ENCODE measurements at regions not wholly inside any gene's neighbourhood (a gene's known extent, or its start where the extent isn't known, plus 50 kb on each side); places are given as distances from the start of the nearest gene placed in this dataset.

DNA sequence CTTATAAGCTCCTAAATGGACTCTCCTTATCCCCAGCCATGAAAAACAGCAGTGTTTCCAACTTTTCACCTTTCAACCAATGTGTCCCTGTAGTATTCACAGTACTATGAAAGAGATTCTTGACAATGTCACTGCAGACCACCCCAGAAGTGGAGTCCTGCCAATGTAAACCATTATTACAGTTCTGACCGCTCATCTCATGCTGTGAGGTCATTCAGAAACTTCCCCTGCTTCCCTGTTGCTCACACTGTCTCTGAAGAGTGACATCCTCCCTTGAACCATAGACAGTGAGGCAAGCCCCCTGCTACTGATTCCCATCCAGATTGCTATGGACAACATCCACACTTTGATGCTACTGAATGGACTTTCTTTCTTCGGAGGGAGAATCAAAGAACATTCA, 1523.7 kb upstream of the ACVR2A start:
- DNase-seq: no peak

DNA sequence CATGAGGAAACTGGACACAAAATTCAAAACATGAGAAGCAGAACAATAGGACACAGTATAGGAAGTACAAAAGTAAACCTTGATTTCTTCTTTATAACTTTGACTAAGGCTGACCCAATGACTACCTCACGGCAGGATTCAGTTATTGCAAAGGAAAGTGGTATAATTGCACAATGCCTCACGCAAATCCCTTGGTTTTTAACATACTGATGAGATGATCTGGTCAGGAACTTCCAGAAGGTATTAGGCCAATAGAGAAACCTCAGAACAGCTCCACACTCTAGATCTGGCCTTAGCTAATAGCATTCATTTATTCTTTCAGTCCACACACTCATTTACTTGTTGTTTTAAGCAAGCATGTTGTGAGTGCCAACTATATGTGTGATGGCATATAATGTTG, 1526.9 kb upstream of the ACVR2A start:
- DNase-seq: no peak

DNA sequence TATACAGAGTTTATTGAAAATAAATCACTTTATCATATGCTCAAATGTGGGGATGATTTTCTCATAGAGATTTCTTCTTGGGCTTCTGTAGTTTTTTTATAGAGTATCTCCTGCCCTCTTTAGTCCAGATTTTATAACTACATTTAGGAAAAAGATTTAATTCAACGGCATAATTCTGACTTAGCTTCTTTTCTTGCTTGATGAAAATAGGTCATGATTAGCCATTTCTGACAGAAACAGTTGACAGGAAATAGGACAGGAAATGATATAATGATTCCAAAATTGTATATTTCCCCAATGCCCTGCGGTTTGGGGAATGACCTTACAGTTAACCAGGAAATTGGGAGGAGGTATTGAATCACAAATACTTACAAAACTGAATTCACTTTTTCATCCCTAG, 1531.9 kb upstream of the ACVR2A start:
- DNase-seq: no peak

DNA sequence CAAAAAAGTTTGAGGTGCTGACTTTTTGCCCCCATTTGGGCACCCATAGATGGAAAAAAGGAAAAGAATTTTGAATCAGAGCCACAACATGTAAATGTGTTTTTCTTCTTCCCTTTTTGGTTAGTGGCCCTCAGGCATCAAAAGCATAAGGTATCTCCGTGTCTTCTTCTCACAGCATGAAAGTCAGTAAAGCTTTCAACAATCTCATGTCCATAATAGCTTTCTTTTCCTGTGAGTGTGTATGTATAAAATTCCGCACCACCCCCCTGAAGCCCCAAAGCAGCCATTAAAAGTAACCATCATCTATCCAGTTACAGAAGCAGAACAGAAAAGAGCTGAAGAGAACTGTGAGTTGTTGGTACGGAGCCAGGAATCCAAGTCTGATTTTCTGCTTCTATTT, 1539.7 kb upstream of the ACVR2A start:
- DNase-seq: no peak

DNA sequence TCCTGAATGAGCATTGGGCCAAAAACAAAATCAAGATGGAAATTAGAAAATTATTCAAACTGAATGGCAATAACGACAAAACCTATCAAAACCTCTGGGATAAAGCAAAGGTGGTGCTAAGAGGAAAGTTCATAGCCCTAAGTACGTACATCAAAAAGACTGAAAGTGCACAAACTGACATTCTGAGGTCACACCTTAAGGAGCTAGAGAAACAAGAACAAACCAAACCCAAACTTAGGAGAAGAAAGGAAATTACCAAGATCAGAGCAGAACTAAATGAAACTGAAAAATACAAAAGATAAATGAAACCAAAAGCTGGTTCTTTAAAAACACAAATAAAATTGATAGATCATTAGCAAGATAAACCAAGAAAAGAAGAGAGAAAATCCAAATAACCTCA, 1543.5 kb upstream of the ACVR2A start:
- DNase-seq: no peak

DNA sequence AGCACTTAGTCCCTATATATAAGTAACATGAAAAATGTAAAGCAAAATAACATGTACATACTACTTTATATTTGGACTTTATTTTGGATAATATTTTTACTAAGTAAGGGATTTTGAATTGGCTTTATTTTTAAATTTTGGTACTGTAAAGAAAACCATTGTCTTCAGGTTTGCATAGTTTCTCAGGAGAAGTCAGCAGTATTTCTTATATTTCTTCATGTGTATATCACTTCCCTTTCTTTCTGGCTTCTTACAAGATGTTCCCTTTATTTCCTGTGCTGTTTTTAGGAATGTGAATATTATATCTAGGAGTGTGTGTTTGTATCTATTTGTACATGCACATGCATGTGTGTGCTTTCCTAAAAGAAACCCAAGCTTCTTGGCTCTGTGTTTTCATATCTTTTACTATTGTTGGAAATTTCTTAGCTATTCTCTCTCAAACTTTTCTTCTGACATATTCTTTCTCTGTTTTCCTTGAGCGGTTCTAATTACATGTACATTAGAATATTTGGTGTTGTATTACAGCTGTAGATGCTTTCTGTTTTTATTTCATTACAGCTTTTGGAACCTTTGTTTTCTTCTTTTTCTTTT, 1549.7 kb upstream of the ACVR2A start:
- DNase-seq: no peak

DNA sequence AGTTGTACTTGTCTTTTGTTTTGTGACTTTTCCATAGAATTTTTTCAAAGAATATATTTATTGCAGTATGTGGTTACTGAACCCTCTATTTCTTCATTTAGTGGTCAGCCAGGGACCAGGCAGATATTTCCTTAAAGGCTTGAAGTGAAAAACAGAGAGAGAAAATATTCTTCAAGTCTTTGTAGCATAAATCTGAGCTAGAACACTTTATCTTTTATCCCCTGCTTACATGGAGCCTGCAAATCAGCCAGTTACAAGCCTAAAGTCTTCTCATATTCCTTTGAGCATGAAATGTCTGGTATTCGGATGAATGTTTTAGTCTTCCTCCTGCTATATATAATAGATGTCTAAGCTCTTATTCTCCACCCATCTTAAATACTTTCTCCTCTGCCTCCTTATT, 1557.5 kb upstream of the ACVR2A start:
- no peak for DNase-seq

DNA sequence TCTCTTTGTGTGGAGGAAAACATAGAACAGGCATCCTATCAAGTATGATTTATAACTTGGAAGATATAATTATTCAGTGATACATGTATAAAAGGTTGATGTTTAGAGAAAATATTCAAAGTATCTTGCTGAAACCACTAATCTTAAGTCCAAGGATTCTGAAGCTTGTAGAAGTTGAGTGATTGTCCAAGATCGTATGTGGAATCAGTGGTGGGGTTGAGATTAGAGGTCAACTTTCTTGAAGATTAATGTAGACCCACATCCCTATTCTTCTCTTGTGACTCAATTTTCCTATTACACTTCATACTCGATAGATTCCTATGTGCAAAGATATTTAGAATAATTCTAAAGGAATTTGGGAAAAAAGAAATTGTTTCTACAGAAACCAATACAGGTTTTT, 1565.9 kb upstream of the ACVR2A start:
- no peak for DNase-seq

DNA sequence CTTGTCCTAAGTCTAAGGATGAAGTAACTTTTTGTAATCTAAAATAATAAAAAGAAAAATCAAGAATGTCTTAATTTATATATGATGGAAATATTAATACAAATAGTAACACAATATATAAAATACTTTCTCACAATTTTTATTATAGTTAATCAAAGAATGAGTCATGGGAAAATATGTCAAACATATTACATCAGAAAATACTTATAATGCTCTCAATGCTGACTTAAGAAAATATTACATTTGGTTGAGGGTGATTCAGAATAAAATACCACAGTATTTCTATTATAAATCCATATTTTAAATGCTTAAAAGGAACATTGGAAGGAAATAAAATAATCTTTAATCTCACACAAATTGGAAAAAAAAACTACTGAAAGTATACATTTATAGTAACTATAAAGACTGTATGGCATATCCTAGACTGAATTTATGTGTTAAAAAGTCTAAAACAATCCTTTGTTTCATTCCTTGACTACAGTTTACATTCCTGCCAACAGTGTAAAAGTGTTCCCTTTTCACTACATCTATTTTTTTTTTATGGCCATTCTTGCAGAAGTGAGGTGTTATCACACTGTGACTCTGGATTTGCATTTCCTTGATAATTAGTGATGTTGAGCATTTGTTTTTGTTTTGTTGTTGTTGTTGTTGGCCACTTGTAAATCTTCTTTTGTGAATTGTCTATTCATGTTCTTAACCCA, 1573.5 kb upstream of the ACVR2A start:
- no peak for DNase-seq

DNA sequence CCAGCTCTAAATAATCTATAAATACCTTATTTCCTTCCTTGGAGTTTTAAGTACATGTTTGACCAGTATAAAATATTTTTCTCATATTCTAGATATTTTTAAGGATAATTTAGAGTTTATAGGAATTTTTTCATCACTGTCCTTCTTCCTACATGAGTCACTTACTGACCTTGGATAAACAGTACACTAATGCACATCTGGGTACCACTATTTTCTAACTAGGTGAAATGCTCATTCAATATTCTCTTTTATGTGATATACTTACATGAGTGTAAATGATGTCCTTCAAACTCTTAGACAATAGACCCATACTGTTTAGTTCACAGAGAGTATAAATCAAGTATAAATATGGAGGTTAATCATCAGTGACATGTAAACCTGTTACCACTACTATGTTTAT, 1574.2 kb upstream of the ACVR2A start:
- no peak for DNase-seq

DNA sequence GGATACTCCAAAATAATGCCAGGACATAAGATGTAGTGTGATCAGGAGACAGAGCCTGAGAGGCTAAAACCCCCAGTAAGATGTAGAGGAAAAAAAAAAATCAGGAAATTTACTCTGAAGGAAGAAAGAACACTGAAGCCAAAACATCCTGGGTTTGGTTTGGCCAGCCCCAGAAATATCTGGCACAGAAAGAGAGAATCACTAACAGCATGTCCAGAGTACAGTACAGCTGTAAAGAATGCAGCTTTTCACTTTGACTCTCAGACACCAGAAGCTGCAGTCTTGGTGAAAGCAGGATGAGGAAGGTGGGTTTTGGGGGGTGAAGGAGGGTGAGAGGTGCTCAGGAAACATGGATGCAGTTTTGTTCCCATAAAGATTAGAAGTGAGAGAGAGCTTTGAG, 1577.7 kb upstream of the ACVR2A start:
- DNase-seq: no peak

DNA sequence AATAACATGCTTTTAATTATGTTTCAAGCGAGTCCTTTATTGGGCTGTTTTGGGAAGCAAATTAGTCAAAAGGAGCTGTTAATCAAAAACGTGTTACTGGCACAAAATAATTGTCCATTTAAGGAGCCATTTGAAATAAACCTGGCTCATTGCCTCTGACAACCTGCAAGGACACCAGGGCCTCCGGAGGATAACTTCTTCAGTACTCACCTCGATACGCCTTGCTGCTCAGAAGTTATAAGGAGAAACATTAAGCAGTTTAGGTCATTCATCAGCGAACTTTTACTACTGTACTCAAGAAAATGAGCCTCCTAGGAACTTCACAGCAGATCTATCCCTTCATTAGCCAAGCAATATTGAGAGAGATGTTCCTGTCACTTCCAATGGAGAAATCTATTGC, 1579.2 kb upstream of the ACVR2A start:
- DNase-seq: no peak

DNA sequence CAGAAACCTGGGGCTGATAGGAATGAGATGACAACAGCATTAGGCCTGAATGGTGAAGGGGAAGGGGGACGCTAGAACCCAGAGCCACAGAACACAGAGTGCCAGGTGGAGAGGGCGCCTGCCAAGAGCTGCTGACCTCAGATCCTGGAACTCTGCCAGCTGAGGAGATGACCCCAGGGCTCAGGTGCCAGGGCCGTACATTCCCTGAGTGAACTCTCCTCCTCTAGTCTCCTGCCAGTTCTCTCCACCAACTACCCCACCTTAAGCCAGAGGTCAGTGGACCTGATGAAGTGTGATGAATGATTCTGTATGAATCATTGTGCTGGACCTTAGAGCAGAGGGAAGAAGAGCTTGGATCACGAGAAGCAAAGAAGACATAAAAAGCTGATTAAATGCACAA, 1582.2 kb upstream of the ACVR2A start:
- DNase-seq: no peak

DNA sequence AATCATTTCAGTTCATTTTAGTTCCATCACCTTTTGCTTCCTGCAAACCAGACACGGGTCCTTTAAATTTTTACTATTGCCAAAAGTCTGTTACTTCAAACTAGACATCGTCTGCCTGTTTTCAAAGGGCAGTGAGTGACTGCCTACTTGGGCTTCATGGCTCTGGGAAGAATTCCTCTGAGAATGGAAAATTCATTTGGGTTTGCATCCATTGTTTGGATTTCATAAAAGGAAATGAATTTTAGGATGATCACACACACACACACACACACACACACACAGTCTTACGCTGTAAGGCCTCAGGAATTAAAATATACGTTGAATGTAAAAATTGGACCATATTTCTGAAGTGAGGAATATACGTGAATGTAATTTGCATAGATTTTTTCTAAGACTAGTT, 1584.3 kb upstream of the ACVR2A start:
- DNase-seq: no peak

DNA sequence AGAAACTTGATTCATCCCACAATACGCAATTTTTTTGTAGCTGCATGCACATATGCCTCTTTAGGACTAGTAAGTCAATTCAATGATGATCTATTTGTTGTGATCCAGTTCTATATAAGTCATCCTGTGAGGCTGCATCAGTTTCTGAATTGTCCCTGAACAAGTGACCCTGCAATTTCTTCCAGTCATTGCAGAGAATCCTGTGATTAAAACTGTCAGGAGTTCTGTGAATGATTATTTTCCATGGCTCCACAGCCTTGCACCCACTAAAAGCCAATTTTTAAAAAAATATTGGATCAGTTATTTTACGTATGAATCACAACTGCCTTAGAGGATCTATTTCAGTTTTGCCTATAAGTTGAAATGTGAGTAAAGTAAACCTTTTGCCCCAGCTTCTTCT, 1585.0 kb upstream of the ACVR2A start:
- DNase-seq: no peak

DNA sequence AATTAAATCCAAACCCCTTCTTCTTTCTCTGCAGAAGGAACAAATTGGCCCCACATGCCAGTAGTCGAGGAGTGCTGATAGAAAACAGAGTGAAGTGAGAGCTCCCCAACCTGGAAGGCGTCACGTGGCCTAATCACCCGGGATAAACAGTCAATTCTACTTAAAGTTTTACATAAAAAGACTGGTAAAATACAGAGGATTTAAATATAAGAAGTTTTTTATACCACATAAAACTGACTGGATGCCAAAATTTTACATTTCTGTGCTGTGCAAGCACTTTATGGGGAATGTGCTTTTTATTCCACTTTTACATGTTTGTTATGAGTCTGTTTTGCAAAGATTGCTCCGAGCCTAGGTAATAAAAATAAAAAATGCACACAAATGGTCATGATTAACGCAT, 1586.8 kb upstream of the ACVR2A start:
- DNase-seq: no peak

DNA sequence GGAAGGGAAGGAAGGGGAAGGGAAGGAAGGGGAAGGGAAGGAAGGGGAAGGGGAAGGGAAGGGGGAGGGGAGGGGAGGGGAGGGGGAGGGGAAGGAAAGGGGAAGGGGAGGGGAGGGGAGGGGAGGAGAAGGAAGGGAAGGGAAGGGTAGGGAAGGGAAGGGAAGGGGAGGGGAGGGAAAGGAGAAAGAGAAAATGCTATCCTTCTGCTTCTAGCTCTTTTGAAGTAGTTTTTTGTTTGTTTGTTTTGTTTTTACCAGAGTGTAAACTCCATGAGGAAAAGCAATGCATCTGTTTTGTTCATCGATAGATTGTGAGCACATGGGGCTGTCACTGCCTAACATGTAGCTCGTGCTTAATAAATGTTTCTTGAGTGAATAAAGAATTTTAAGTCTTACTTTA, 1592.7 kb upstream of the ACVR2A start:
- DNase-seq: no peak

DNA sequence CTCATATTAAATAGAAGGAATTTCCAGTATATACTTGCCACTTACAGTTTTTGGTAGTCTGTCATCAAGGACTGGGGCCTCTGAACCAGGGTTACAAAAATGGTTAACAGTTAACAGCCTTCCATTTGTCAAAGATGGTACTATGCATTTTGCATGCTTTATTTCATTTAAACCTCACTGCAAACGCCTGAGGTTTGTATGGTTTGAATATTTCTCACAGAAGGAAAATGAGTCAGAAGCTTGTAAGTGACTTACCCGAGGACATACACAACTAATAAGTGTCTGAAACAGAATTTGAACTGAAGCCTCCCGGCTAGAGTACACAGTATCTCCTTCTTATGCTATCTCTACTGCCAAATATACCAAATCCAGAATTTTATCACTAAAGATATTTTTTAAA, 1593.5 kb upstream of the ACVR2A start:
- DNase-seq: no peak

DNA sequence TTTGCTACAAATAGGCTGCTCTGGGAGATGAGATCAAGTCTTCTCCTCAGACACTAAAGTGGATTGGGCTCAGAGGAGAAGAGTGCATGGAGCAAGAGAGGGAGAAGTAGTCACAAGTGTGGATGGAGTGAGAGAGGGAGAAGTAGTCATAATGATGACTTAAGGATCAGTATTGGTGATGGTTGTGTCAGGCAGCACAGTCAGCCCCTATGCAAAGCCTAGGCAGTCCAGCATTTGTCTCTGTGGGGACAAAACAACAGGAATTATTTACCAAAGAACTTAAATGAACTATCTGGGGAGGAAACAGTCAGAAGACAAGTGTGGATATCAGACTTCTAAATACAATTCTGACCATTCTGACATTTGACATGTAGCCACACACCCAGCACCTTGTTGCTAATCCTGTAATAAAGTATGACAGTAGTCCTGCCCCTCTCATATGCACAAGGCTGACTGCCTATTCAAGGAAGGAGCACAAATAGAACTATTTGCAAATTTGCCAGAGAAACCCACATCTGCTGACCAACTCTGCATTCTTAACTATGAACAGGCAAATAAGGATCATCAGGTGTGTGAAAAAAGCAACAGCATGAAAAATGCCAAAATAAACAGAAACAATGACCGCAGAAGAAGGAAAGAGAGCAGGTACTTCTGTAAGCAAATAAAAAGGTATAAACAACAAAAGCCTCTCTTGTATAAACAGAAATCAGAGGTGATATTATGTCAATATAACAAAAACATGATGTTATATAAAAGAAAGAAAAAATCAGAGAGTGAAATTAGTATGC, 1597.9 kb upstream of the ACVR2A start:
- no peak for DNase-seq

DNA sequence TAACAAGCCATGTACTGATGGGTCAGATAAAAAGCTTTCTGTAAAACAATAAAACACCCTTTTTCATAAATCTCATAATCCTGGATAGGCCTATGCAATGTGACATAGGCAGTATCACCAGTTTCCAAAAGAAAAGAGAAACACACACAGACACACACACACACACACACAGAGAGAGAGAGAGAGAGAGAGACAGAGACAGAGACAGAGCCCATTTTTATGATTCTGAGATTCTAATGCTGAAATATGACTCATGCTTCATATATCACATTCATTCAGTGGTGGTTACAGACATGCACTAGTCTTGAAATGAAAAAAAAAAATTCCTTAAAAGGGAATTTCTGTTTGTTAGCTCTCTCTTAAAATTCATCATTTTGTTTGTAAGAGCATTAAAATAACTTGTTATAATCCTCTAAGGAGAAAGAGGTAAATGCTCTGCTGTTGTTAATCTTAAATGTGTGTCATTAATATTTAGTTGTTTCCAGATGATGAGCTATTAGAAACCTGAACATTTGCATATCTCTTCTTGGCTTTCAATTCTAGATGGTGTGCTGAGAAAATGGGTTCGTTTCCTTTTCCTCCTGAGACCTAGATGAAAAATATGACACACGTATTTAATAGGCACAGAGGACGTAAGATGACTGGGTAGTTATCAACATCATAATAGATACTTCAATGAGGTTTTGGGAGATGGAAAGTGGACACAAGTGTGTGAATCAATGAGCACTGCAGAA, 1598.7 kb upstream of the ACVR2A start:
- DNase-seq: no peak

DNA sequence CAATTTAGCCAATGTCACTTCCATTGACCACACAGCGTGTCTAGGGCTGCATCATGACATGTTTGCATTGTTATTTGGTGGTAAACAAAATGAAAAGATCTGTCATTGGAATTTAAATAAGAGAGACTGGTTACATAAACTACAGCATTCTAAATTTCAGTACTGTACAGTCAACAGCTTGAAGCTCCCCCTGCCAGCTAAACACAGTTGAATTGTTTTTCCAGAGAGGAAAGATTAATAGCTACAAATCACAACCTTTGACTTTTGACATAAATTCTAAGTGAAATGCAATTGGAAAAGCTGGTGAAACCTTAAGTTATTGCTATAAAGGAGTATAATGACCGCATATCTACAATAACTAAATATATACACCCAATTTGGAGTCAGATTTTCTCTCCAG, 1600.0 kb upstream of the ACVR2A start:
- no peak for DNase-seq

DNA sequence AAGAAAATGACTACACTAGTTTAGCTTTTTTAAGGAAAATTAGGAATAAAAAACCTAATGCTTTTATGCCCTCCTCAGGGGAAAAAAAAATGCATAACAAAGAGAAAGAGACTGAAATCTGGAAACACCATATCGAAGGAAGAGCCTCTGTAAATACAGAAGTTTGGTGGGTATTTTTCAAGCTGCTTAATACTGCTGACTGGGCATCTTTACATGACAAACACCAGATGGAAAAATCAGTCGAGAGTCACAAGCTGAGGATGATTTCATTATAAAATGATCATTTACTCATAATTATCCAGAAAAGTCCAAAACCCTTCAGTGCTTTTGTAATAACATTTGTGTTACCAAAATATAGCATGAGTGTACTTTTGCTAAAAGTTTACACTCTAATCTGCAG, 1600.7 kb upstream of the ACVR2A start:
- DNase-seq: no peak

DNA sequence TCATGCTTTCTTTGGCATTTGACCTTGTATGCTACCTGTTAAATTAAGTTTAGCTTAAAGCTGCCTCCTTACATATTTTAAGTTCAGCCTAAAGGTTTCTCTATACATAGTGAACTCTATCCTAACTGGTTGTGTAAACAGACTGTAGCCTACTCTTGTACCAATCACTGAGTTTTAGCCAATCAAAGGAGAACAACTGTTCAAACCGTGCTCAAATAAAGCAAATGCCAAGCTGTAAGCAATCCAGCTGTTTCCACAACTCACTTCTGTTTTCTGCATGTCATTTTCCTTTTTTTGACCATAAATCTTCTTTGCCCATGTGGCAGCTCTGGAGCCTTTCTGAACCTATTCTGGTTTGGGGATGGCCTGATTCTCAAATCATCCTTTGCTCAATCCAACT, 1603.8 kb upstream of the ACVR2A start:
- DNase-seq: no peak

DNA sequence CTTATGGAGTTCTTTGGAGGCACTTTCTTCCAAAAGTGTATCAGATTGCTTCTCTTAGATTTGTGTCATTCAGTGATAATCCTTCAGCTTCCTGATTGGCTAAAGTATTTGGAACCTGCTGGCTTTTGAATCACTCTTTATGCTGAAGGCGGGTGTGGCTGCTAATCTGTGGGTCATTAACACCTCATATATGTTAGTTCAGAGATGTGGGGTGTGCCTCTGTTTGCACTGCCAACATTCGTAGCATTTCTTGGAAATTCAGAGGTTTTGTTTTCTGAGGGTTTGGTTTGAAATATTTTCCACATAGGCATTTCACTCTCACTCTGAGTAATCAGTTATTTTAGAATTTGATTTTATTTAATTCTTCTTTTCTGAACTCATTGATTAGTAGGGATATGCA, 1604.4 kb upstream of the ACVR2A start:
- DNase-seq: no peak

Measured in stimulated activated naive CD4-positive, alpha-beta T cell (primary cell).